Endodermal cell (in vitro differentiated cells): ENCODE measurements at regions not wholly inside any gene's neighbourhood (a gene's known extent, or its start where the extent isn't known, plus 50 kb on each side); places are given as distances from the start of the nearest gene placed in this dataset.

ENCODE experiments used
- DNase-seq: peaks from one replicate; pipeline ENCODE4 v3.0.0-alpha.2; 2017
- H3K27ac ChIP-seq: 2 replicates; pipeline ENCODE4 v1.5.1; 2013; ENCODE audit warnings: mild to moderate bottlenecking, low read depth, low read length, moderate library complexity
- H3K27me3 ChIP-seq: 2 replicates; pipeline ENCODE4 v1.6.1; 2013; ENCODE audit warnings: mild to moderate bottlenecking, low read length, moderate library complexity; ENCODE audit not compliant: insufficient read depth, control insufficient read depth, poor library complexity, severe bottlenecking
- H3K36me3 ChIP-seq: 2 replicates; pipeline ENCODE4 v1.7.0; 2013; ENCODE audit warnings: mild to moderate bottlenecking, low read length, moderate library complexity; ENCODE audit not compliant: control insufficient read depth, insufficient read depth
- H3K4me1 ChIP-seq: one replicate; pipeline ENCODE4 v1.7.0; 2013; ENCODE audit warnings: low read length; ENCODE audit not compliant: control insufficient read depth, insufficient read depth
- H3K4me3 ChIP-seq: 2 replicates; pipeline ENCODE4 v1.5.1; 2013; ENCODE audit warnings: mild to moderate bottlenecking, low read length, moderate library complexity
- H3K9ac ChIP-seq: 2 replicates; pipeline ENCODE4 v1.6.1; 2013; ENCODE audit warnings: mild to moderate bottlenecking, low read length, moderate library complexity; ENCODE audit not compliant: poor library complexity, severe bottlenecking; ENCODE audit errors: extremely low read depth
- H3K9me3 ChIP-seq: 2 replicates; pipeline ENCODE4 v1.6.1; 2013; ENCODE audit warnings: mild to moderate bottlenecking, low read length, moderate library complexity; ENCODE audit not compliant: control insufficient read depth
- H3K27ac Mint-ChIP-seq: 2 replicates; pipeline ENCODE4 v1.8.0; 2020; ENCODE audit warnings: mixed read lengths
- H3K27me3 Mint-ChIP-seq: 2 replicates; pipeline ENCODE4 v1.8.0; 2021; ENCODE audit warnings: mild to moderate bottlenecking, mixed read lengths; ENCODE audit not compliant: insufficient read depth
- H3K36me3 Mint-ChIP-seq: 2 replicates; pipeline ENCODE4 v1.8.0; 2020; ENCODE audit warnings: low read depth, mixed read lengths
- H3K4me1 Mint-ChIP-seq: 2 replicates; pipeline ENCODE4 v1.8.0; 2020; ENCODE audit warnings: mixed read lengths
- H3K4me3 Mint-ChIP-seq: 2 replicates; pipeline ENCODE4 v1.8.0; 2020; ENCODE audit warnings: mild to moderate bottlenecking, moderate library complexity, mixed read lengths
- H3K9me3 Mint-ChIP-seq: 2 replicates; pipeline ENCODE4 v1.8.0; 2020; ENCODE audit warnings: mild to moderate bottlenecking, mixed read lengths
- WGBS, 2 experiments: methylation state at CpG; one replicate each; pipeline versions ENCODE4 v1.1.5 to v1.1.7; 2013; ENCODE audit warnings: missing lambda C conversion rate in 2 of 2, mixed read lengths in 1 of 2; ENCODE audit not compliant: insufficient coverage in 1 of 2, insufficient read length in 1 of 2; 5-methylcytosine and 5-hydroxymethylcytosine counted together
- TF ChIP-seq, protein P1 (sequence below): fragments of 200-600 bp; sonication (generic); conservative IDR thresholded peaks from 2 replicates; pipeline ENCODE4 v1.5.0; 2021; ENCODE audit warnings: antibody characterized with exemption, mild to moderate bottlenecking

DNA sequence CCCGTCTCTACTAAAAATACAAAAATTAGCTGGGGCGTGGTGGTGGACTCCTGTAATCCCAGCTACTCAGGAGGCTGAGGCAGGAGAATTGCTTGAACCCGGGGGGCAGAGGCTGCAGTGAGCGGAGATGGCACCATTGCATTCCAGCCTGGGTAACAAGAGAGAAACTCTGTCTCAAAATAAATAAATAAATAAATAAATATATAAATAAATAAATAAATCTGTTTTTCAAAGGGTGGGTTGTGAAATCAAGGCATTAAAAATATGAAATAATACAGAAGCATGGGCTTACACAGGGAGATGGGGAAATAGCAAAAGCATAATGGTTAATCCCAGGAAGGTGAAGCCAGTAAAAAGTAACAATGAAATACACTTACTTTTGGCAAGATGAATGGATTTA, 93.9 kb downstream of the LYZL2 start:
- no peak for DNase-seq
- H3K27me3 ChIP-seq = no peaks in the 10 kb centered on the region
- 91 to 94% methylated on average over 2 to 4 of the region's 4 CpGs for WGBS, 2 experiments
- Mint-ChIP-seq H3K36me3 (no peaks in the 10 kb centered on the region), H3K27me3 (no peaks in the 10 kb centered on the region), H3K4me3 (no peak overlapping the region), H3K27ac (no peak overlapping the region), H3K9me3 (peaks cover 2% of the 10 kb centered on the region), H3K4me1 (peaks cover 26% of the 10 kb centered on the region)
- H3K9ac ChIP-seq = no peak overlapping the region
- no peak overlapping the region for H3K4me3 ChIP-seq
- H3K36me3 ChIP-seq = no peaks in the 10 kb centered on the region
- H3K9me3 ChIP-seq = peaks cover 12% of the 10 kb centered on the region
- no peak overlapping the region for H3K27ac ChIP-seq
- H3K4me1 ChIP-seq = no peaks in the 10 kb centered on the region
- TF ChIP-seq, protein P1, sequence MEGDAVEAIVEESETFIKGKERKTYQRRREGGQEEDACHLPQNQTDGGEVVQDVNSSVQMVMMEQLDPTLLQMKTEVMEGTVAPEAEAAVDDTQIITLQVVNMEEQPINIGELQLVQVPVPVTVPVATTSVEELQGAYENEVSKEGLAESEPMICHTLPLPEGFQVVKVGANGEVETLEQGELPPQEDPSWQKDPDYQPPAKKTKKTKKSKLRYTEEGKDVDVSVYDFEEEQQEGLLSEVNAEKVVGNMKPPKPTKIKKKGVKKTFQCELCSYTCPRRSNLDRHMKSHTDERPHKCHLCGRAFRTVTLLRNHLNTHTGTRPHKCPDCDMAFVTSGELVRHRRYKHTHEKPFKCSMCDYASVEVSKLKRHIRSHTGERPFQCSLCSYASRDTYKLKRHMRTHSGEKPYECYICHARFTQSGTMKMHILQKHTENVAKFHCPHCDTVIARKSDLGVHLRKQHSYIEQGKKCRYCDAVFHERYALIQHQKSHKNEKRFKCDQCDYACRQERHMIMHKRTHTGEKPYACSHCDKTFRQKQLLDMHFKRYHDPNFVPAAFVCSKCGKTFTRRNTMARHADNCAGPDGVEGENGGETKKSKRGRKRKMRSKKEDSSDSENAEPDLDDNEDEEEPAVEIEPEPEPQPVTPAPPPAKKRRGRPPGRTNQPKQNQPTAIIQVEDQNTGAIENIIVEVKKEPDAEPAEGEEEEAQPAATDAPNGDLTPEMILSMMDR = no peak

DNA sequence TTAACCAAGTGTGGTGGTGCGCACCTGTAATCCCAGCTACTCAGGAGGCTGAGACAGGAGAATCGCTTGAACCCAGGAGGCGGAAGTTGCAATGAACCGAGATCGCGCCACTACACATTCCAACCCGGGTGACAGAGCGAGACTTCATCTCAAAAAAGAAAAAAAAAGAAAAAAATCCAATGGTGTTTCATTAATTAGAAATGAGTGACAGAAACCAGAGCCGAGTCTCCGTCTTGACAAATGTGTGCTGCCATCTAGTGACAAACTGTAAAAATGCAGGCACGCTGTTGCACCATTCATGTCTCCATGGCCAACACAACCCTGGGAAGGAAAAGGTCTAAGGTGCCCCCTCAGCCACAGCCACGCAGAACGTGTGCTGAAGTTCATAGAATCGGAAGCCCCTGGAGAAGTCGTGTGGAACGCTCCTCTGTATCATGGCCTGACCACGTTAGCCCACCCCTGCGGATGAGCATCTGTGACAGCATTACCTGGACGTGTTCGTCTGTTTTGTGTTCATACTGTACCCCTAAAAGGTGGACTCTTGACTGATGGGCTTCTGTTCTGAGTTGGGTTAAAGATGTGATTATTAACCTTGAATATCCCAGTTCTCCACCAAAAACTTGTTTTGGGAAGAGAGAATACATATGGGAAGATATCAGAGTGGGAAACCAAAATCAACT, 94.9 kb downstream of the LYZL2 start:
- Histone ChIP-seq H3K4me3 (no peak overlapping the region), H3K9ac (no peak overlapping the region), H3K27ac (no peak overlapping the region), H3K9me3 (peaks cover 2% of the 10 kb centered on the region), H3K4me1 (no peaks in the 10 kb centered on the region), H3K36me3 (no peaks in the 10 kb centered on the region), H3K27me3 (no peaks in the 10 kb centered on the region)
- DNase-seq = peak; percentile 90
- no peaks in the 10 kb centered on the region for H3K9me3 Mint-ChIP-seq
- TF ChIP-seq, protein P1 = peak; percentile 89
- no peaks in the 10 kb centered on the region for H3K27me3 Mint-ChIP-seq
- 39 to 51% methylated on average over 13 to 20 of the region's 20 CpGs for WGBS, 2 experiments
- H3K36me3 Mint-ChIP-seq = no peaks in the 10 kb centered on the region
- peaks cover 26% of the 10 kb centered on the region for H3K4me1 Mint-ChIP-seq
- H3K27ac Mint-ChIP-seq = peak overlapping the region; percentile 77
- H3K4me3 Mint-ChIP-seq = no peak overlapping the region

DNA sequence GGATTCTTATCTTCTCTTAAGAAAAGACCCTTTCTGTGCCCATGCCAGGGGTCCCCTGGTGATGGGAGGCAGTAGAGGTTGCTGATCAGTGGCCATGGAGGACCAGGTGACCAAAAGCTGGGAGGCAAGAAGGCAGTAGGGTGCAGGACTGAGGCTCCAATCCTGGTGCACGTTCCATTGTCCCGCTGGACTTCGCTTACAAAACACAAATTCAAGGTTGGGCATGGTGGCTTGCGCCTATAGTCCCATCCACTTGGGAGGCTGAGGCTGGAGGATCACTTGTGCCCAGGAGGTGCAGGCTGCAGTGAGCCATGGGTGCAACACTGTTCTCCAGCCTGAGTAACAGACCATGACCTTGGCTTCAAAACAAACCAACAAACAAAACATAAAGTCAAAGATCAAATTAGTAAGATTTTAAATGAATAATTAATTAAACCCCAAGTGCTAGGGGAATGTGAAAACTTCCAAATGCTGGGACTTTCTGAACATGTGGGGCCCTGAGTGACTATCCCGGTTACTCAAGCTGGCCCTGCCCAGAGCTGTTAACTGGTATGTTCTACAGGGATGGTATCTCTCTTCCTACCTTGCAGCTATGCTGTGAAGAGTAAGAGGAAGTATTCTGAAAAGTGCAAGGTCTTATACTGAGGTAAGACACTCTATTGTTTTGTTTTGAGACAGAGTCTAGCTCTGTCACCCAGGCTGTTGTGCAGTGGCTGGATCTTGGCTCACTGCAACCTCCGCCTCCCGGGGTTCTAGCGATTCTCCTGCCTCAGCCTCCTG, 97.6 kb downstream of the LYZL2 start:
- DNase-seq = no peak
- no peak overlapping the region for H3K27ac Mint-ChIP-seq
- Histone ChIP-seq H3K9ac (no peak overlapping the region), H3K4me3 (no peak overlapping the region), H3K27me3 (no peaks in the 10 kb centered on the region), H3K4me1 (no peaks in the 10 kb centered on the region), H3K27ac (no peak overlapping the region), H3K9me3 (no peaks in the 10 kb centered on the region), H3K36me3 (no peaks in the 10 kb centered on the region)
- H3K27me3 Mint-ChIP-seq = no peaks in the 10 kb centered on the region
- TF ChIP-seq, protein P1 = no peak
- H3K4me3 Mint-ChIP-seq = no peak overlapping the region
- no peaks in the 10 kb centered on the region for H3K36me3 Mint-ChIP-seq
- no peaks in the 10 kb centered on the region for H3K9me3 Mint-ChIP-seq
- WGBS, 2 experiments = 98 to 100% methylated on average over 5 to 8 of the region's 8 CpGs
- peaks cover 19% of the 10 kb centered on the region for H3K4me1 Mint-ChIP-seq
